Nephron progenitor cell (in vitro differentiated cells): ENCODE measurements at regions not wholly inside any gene's neighbourhood (a gene's known extent, or its start where the extent isn't known, plus 50 kb on each side); places are given as distances from the start of the nearest gene placed in this dataset.

Source experiments
- DNase-seq: peaks from one replicate; pipeline ENCODE4 v3.0.0; 2021
- H3K27ac Mint-ChIP-seq: 2 replicates; pipeline ENCODE4 v1.8.0; 2021; ENCODE audit warnings: mild to moderate bottlenecking, moderate library complexity, mixed read lengths
- H3K27me3 Mint-ChIP-seq: 2 replicates; pipeline ENCODE4 v1.8.0; 2021; ENCODE audit warnings: mild to moderate bottlenecking, low read depth, mixed read lengths; ENCODE audit not compliant: poor library complexity
- H3K36me3 Mint-ChIP-seq: 2 replicates; pipeline ENCODE4 v1.8.0; 2021; ENCODE audit warnings: low read depth, mixed read lengths
- H3K4me1 Mint-ChIP-seq: 2 replicates; pipeline ENCODE4 v1.8.0; 2021; ENCODE audit warnings: mixed read lengths
- H3K4me3 Mint-ChIP-seq: 2 replicates; pipeline ENCODE4 v1.8.0; 2021; ENCODE audit warnings: mild to moderate bottlenecking, moderate library complexity, mixed read lengths
- H3K9me3 Mint-ChIP-seq: 2 replicates; pipeline ENCODE4 v1.8.0; 2021; ENCODE audit warnings: mild to moderate bottlenecking, moderate library complexity, mixed read lengths
- TF ChIP-seq, protein P1 (sequence below): fragments of 200-600 bp; sonication (generic); IDR thresholded peaks from 2 replicates; pipeline ENCODE4 v1.5.0; 2021; ENCODE audit warnings: antibody characterized with exemption

DNA sequence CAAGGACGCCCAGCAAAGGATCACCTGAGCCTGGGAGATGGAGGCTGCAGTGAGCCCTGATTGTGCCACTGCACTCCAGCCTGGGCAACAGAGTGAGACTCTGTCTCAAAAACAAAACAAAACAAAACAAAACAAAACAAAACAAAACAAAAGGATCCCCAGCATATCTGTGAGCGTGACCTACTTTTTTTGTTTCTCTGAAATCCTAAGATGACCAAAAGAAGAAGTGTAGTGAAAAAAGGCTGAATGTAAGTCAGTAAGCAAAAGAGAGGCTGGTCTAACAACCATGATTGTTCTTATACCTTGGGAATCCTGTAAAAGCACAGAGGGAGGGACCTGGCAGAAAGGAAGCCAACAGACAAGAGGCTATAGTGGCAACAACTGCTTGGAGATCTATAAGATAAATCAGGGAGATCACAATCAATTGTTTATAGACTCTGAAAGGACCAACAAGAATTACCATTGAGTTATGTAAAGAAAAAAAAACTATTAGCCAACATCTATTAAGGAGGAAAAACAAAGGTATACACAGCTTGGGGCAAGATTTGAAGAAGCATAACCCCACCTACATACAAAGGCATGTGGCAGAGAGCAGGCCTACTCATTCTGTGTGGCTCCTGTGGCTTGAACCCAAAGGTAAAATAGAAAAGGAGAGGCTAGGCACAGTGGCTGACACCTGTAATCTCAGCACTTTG is 255.2 kb upstream of the KLF14 start:
- no peaks in the 10 kb centered on the region for H3K9me3 Mint-ChIP-seq
- peaks cover 7% of the 10 kb centered on the region for H3K27me3 Mint-ChIP-seq
- H3K4me3 Mint-ChIP-seq = no peak overlapping the region
- peaks cover 27% of the 10 kb centered on the region for H3K4me1 Mint-ChIP-seq
- H3K27ac Mint-ChIP-seq = no peak overlapping the region
- TF ChIP-seq, protein P1, sequence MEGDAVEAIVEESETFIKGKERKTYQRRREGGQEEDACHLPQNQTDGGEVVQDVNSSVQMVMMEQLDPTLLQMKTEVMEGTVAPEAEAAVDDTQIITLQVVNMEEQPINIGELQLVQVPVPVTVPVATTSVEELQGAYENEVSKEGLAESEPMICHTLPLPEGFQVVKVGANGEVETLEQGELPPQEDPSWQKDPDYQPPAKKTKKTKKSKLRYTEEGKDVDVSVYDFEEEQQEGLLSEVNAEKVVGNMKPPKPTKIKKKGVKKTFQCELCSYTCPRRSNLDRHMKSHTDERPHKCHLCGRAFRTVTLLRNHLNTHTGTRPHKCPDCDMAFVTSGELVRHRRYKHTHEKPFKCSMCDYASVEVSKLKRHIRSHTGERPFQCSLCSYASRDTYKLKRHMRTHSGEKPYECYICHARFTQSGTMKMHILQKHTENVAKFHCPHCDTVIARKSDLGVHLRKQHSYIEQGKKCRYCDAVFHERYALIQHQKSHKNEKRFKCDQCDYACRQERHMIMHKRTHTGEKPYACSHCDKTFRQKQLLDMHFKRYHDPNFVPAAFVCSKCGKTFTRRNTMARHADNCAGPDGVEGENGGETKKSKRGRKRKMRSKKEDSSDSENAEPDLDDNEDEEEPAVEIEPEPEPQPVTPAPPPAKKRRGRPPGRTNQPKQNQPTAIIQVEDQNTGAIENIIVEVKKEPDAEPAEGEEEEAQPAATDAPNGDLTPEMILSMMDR = no peak
- no peaks in the 10 kb centered on the region for H3K36me3 Mint-ChIP-seq
- no peak for DNase-seq

DNA sequence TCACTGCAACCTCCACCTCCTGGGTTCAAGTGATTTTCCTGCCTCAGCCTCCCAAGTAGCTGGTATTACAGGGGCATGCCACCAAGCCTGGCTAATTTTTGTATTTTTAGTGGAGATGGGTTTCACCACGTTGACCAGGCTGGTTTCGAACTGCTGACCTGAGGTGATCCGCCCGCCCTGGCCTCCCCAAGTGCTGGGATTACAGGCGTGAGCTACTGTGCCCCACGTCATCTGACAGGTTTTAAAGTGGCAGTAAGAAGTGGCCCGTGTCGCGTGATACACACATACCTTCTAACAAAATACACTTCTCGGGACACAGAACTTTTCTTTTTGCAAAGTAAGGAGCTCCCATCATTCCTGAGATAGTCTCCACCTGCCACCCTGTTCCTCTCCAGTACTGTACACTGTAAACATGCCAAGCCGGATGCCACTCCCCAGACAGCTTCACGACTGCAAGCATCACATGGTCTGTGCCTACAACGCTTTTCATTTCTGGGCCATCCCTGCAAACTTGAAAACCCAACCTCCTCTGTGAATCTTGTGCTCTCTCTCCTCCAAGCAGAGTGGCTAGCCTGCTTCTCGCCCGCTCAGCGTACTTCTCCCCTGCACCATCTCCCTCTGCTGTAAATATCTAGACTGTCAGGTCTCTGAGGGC is 256.3 kb upstream of the KLF14 start:
- peak overlapping the region; percentile 58 for H3K27ac Mint-ChIP-seq

DNA sequence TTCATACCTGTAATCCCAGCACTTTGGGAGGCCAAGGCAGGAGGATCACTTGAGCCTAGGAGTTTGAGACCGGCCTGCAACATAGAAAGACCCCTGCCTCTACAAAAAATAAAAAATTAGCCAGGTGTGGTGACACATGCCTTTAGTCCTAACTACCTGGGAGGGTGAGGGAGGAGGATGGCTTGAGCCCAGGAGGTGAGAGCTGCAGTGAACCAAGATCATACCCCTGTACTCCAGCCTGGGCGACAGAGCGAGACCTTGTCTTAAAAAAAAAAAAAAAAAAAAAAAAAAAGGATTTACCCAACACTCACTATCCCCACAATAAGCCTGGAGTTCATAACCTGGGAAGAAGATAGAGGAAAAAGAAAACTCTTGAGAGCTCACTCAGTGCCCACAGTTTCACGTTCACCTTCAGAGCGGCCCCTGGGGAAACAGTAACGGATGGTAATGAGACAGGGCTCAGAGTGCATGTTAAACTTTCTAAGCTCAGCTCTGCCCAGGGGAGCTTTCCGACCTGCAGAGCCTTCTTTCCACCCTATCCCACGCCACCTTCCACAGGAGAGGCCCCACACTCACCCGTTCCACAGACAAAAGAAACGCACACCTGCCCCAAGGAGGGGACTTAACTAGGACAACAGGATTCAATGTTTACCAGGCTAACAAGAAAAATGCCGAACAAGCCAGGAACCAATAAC is 259.8 kb upstream of the KLF14 start:
- H3K4me3 Mint-ChIP-seq = no peak overlapping the region
- H3K27ac Mint-ChIP-seq = no peak overlapping the region
- H3K4me1 Mint-ChIP-seq = peaks cover 59% of the 10 kb centered on the region
- no peak for DNase-seq
- TF ChIP-seq, protein P1 = no peak
- no peaks in the 10 kb centered on the region for H3K9me3 Mint-ChIP-seq
- peaks cover 4% of the 10 kb centered on the region for H3K27me3 Mint-ChIP-seq
- H3K36me3 Mint-ChIP-seq = no peaks in the 10 kb centered on the region

More for the DNA sequence above, 256.3 kb upstream of the KLF14 start:
- Mint-ChIP-seq H3K27me3 (peaks cover 7% of the 10 kb centered on the region), H3K9me3 (no peaks in the 10 kb centered on the region), H3K4me1 (peaks cover 37% of the 10 kb centered on the region), H3K4me3 (no peak overlapping the region), H3K36me3 (no peaks in the 10 kb centered on the region)
- TF ChIP-seq, protein P1 = no peak
- DNase-seq = no peak

DNA sequence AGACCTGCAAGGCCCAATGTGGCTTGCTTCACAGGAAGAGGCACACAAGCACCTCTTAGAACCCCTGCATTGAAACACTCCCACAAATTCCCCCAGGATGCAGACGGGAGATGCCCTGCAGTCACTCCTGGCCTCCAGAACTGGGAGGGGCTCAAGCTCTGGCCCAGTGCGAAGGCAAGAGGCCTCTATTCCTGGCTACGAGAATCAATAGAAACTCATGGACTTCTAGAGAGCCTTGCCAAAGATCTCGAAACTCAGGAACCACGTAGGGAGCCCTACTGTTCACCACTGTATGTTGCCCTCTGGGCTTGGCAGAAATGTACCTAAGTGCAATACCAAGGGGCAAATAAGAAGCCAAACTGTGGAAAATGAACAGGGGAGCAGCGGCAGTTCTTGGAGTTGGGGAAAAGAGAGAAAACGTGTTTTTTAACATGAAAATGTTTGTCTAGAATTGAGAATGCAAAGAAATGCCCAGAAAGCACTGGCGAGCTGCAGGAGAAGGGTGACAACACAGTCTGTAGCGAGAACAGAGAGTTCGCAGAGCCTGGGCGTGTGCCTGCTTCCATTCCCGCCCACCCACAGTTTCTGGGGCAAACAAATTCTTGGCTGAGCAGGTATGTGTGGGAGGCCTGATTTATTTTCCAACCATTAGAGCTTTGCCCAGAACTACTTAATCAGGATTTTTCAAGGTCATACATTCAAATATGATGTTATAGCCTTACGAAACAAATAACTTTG is 260.5 kb upstream of the KLF14 start:
- peaks cover 60% of the 10 kb centered on the region for H3K4me1 Mint-ChIP-seq
- peaks cover 4% of the 10 kb centered on the region for H3K27me3 Mint-ChIP-seq
- no peak for DNase-seq
- no peaks in the 10 kb centered on the region for H3K36me3 Mint-ChIP-seq
- H3K27ac Mint-ChIP-seq = no peak overlapping the region
- no peak overlapping the region for H3K4me3 Mint-ChIP-seq
- TF ChIP-seq, protein P1 = no peak
- H3K9me3 Mint-ChIP-seq = no peaks in the 10 kb centered on the region

DNA sequence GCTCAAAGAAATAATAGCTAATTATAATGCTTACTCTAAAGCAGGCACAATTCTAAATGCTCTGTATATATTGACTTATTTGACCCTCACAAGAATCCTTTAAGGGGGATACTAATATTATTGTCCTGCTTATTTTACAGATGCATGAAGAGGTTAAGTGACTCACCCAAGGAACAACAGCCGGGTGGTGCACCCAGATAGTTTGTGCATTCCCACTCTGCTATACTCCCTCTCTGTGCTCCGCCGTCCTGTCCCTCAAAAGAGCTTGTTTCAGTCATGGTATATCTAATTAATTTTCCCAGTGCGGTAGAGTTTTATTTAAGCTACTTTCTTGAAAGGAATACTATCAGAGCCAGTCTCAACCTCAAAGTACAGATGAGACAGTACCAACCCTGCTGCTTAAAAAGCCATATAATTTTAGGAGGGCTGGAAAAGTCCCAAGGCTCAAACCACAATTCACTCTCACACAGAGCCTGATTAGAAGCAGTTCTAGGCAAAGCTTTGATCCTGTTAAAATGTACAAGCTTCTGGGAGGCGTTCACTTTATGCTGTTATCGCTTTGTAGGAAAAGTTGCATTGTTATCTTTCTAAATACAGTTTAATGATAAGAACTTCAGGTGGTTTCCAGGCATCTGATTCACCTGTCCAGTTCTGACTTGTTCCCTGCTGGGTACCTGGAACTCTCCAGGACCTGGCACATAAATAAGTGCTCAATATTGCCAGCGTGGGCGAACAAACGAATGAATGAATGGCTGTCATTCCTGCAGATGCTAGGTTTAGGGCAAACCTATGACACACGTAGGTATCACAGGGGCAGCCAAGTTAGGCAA is 261.5 kb upstream of the KLF14 start:
- no peak overlapping the region for H3K27ac Mint-ChIP-seq
- no peaks in the 10 kb centered on the region for H3K36me3 Mint-ChIP-seq
- no peak for DNase-seq
- TF ChIP-seq, protein P1 = no peak
- H3K4me3 Mint-ChIP-seq = no peak overlapping the region
- peaks cover 1% of the 10 kb centered on the region for H3K27me3 Mint-ChIP-seq
- peaks cover 69% of the 10 kb centered on the region for H3K4me1 Mint-ChIP-seq
- H3K9me3 Mint-ChIP-seq = no peaks in the 10 kb centered on the region
